ENCODE measurements at regions not wholly inside any gene's neighbourhood (a gene's known extent, or its start where the extent isn't known, plus 50 kb on each side); places are given as distances from the start of the nearest gene placed in this dataset.
A peak's percentile ranks its signal among the peaks of the same experiment; 100 is the strongest.
"Not testable (repeated sequence)": the region's sequence is repeated elsewhere in the genome, so short reads cannot be mapped to it uniquely, and the experiment has no call there.

DNA sequence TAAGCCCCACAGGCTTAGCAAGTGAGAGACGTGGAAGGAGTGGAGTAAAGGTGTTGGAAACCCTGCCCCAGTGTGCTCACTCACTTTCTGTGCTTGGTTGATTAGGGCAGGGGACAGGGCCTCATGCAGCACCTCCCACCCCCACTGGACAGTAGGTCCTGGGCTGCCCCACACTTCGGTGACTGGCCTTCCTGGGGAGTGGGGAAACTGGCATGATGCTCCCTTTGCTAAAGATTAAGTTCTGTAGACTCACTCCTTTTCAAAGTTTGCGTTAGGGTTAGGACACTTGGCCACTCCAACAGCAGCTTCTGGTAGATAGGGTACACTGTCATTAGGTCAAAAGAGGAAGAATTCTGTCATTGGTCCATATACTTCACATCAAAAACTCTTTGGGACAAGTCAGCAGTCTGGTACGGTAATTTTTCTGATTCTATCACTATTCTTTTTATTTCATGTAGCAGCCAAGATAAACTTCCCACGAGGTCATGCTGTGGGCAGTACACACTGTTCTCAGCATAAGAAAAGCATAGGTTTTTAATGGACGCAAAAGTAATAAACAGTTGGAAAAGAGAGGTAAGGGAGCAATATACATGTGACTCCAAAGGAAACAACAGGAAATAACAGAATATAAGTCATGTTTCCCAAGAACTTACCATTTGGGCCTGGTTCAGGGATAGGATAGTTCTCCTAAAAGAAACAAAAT is 106.6 kb upstream of the TERB2 start:
- DNase-seq (ENCODE audit: low read depth, low spot score): not testable (repeated sequence)

GRCh38 chr15:44853304-44853950 is 103.1 kb upstream of the TERB2 start:
- peak; percentile 60 for DNase-seq (ENCODE audit: low read depth, low spot score)

- DNase-seq (ENCODE audit: low read depth, low spot score): not testable (repeated sequence)
Measured at GRCh38 chr15:44854696-44855095, 101.8 kb upstream of the TERB2 start.

DNA sequence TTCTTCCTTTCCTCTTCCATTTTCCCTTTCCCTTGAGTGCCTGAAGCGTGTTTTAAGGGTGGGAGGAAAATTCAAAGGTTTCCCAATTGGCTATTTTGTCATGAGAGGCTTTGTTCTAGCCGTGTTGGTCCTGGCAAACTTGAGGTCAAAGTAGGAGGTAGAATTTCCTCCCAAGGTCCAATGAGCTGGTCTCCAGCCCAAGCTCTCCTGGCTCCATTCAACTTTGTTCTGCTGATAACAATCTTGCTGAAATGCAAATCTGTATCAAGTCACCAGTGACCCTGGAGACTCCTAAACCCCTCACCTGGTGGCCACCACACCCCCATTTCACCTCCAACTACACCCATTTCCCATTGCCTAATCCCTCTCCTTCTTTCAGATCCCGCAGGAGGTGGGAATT is 100.2 kb upstream of the TERB2 start:
- DNase-seq (ENCODE audit: low read depth, low spot score): not testable (repeated sequence)

GRCh38 chr15:44857164-44857710 is 99.2 kb upstream of the TERB2 start:
- DNase-seq (ENCODE audit: low read depth, low spot score): not testable (repeated sequence)

DNA sequence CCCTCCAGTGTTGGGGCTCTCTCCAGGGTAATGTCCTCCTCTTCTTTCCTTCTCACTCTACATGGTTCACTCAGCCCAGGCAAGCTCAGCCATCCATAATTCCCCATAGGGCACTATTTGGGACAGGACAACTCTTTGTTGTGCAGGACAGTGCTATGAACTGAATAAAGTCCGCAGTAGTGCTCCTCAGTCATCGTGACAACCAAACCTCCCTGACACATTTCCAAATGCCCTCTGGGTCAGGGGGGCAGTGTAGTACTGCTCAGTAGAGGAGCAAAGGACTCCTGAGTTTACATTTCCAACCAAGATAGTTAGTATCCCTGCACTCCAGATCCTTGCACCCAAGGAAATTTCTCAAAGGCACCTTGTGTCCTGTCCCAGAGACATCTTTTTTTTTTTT is 97.4 kb upstream of the TERB2 start:
- DNase-seq (ENCODE audit: low read depth, low spot score): not testable (repeated sequence)

- not testable (repeated sequence) for DNase-seq (ENCODE audit: low read depth, low spot score)
Measured at GRCh38 chr15:44860168-44860567, 96.3 kb upstream of the TERB2 start.

DNA sequence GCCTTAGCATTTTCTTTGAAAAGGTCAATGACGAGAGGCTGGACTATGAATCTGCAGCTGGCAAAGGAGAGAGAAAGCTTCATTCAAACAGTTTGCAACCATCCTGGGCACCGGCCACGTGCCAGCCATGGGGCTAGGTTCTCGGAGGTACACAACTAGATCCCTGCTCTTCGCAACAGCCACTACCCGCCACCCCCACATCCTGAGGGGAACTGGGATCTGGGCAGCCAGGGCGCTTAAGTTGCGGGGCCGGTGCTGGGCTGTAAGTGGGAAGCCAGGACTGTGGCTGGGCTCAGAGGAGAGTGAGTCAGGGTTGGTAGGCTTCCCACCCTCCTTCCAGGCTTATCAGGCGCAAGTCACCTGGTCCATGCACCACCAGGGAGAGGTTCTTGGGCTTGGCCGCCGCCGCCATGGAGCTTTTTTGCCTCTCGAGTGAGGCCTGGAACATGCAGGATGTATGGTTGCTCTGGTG is 95.0 kb upstream of the TERB2 start:
- no peak for DNase-seq (ENCODE audit: low read depth, low spot score)

DNA sequence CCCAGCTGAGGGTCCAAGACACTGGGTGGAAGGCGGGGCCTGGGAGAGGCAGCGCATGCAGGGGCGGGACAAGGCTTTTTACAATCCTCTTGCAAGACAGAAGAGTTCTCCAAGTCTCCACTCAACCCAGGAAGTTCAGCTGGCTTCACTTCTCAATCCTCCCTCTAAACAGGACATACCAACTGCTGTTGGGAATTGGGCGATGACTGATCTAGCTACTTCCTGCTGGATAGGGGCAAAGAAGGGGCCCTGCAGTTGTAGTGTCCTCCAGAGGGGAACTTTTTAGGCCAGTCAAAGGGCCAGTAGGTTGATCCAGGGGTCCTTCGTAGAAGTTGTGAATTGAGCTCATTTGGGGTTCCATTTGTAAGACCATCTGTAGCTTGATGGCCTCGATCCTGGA is 94.6 kb upstream of the TERB2 start:
- DNase-seq (ENCODE audit: low read depth, low spot score): no peak

DNA sequence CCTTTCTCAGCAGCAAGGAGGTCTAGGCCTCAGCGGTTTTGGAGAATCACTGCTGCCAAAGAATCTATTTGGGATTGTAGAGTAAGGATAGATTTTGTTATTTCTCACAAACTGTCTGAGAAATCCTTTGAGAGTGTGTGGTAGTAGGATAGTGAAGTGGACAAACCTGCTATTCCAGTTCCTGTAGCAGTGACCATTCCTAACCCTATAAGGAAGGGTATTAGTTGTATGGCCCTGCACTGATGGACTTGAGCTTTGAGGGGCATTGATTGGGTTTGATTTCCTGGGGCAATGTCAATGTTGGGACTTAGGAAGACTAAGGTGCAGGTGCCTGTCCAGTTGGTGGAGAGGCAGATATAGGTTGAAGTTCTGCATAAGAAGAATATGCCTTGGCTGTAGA is 93.6 kb upstream of the TERB2 start:
- not testable (repeated sequence) for DNase-seq (ENCODE audit: low read depth, low spot score)

GRCh38 chr15:44868100-44868499 is 88.4 kb upstream of the TERB2 start:
- not testable (repeated sequence) for DNase-seq (ENCODE audit: low read depth, low spot score)

DNA sequence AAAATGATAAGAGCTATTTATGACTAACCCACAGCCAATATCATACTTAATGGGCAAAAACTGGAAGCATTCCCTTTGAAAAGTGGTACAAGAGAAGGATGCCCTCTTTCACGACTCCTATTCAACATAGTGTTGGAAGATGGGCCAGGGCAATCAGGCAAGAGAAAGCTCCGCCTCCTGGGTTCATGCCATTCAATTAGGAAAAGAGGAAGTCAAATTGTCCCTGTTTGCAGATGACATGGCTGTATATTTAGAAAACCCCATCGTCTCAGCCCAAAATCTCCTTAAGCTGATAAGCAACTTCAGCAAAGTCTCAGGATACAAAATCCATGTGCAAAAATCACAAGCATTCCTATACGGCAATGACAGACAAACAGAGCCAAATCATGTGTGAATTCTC is 86.4 kb upstream of the TERB2 start:
- DNase-seq (ENCODE audit: low read depth, low spot score): not testable (repeated sequence)

DNA sequence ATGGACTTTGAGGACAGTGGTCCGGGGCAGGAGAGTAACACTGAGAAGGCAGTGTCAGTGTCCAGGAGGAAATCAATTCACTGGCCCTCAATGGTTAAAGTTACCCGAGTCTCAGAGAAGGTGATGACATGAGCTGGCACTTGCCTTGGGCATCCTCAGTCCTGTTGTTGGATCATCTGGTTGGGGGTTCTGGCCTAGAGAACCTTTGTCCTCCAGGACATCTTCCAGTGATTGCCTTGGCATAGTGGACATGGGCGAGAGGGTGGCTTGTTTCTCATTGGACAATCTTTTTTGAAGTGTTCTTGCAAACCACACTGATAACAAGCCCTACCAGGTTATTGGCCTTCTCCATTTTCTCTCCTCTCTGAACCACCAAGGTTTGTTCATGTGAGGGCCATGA is 83.4 kb upstream of the TERB2 start:
- no peak for DNase-seq (ENCODE audit: low read depth, low spot score)

GRCh38 chr15:44879066-44879465 is 77.4 kb upstream of the TERB2 start:
- DNase-seq (ENCODE audit: low read depth, low spot score): no peak

DNA sequence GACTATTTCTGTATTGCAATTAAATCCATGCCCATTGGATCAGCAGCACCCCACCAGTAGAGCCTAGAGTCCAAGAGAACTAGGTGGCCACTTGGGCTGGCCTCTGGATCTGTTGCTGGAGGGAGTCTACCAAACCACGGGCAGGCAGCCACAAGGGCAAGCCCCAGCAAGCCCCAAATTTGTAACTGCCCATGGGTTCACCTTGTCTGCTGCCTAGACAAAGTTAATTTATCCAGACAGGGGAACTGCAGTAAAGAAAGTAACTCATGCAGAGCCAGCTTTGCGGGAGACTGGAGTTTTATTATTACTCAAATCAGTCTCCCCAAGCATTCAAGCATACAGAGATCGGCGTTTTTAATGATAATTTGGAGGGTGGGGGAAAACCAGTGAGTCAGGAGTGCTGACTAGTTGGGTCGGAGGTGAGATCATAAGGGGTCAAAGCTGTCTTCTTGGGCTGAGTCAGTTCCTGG is 74.0 kb upstream of the TERB2 start:
- peak; percentile 28 for DNase-seq (ENCODE audit: low read depth, low spot score)

- DNase-seq (ENCODE audit: low read depth, low spot score): no peak
Measured at GRCh38 chr15:44883199-44883877, 73.1 kb upstream of the TERB2 start.

DNA sequence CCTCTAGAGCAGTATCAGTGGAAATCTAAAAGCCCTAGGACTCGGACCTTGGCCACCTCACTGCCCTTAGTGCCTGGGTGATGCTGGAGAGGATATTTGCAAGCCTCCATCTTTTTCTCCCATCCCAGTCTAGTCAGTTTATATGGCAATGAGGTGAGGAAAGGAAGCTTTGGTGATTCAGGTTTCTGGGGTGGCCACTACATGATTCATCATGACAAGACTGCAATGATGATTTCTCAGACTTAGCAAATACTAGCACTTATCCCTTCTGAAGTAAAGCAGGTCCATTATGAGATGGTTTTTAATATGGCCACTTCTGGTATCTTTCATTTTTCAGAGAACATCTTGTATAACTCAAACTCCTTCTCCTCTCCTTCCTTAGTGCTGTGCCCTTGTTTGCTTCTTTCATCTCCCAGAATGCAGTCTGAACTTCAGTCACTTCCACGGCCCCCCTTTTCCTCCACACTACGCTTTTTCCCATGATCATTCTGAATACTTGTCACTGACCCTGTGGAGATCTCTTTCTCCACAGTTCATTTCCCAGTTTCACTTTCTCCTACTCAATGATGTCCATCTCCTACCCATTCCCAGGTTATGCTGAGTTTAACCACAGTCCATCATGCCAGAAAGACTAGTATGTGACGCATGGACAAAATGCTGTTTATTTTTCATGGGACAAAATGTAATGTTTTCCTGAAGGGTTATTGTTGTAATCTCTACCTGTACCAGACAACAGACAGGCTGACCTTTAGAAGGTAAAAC is 57.4 kb upstream of the TERB2 start:
- DNase-seq (ENCODE audit: low read depth, low spot score): not testable (repeated sequence)

- not testable (repeated sequence) for DNase-seq (ENCODE audit: low read depth, low spot score)
Measured at GRCh38 chr15:44899775-44900174, 56.7 kb upstream of the TERB2 start.

DNA sequence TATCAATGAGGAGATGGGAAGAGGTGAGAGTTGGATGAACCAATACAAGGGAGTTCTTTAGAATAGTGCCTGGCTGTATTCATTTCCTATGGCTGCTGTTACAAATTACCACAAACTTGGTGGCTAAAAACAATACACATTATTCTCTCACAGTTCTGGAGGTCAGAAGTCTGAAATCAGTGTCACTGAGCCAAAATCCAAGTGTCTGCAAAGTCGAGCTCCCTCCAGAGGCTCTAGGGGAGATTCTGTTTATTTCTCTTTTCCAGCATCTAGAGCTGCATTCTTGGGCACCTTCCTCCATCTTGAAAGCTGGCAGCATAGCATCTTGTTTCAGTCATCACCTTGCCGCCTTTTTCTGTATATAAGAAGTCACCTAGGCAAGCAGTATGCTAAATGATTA is 55.7 kb upstream of the TERB2 start:
- DNase-seq (ENCODE audit: low read depth, low spot score): not testable (repeated sequence)

DNA sequence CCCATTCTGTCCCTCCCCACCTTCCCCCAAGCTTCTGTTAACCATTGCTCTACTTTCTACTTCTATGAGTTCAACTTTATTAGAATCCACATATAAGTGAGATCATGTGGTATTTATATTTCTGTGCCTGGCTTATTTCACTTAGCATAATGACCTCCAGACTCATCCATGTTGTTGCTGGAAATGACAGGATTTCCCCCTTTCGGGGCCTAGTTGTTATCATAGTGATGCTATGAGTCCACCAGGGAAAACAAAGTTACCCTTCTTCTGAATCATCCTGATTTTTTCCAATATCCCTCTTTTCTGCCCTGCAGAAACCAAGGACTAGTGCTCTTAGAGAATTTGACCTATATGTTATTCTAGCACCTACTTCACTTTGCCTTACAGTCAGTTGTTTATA is 53.2 kb upstream of the TERB2 start:
- DNase-seq (ENCODE audit: low read depth, low spot score): not testable (repeated sequence)

DNA sequence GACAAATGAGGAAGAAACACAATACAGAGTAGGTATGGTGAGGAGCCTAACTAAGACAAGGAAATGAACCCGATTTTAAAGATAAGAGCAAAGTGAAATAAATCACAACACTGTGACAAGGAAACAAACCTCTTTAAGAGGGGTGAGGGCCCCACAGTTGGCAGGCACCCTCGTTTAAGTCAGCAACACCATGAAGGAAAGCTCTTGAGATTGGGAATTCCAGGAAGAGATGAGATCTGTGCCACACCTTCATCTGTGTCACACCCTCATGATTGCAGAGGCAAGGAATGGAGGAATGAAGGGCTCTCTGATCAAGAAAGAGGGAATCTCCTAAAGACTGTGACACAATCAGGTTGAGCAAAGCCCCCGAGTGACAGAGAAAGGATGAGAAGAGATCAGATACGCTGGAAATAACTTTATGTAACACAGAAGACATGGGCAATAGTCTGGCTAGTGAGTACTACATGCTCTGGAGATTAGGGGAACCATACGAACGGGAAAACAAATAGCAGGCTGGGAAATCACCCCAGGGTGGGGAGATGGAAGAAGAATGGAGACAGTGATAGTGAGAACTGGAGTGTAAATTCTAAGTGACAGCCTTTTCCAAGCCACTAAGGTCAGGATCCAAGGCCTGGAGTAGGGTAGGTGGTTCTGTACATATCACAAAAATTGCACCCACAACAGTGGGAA is 51.7 kb upstream of the TERB2 start:
- DNase-seq (ENCODE audit: low read depth, low spot score): not testable (repeated sequence)

Measured in activated CD4-positive, CD25-positive, alpha-beta regulatory T cell treated with anti-CD3 and anti-CD28 coated beads, Interleukin-2, amount 50 U/mL, for 16 hours (primary cell).